ENCODE measurements at regions not wholly inside any gene's neighbourhood (a gene's known extent, or its start where the extent isn't known, plus 50 kb on each side); places are given as distances from the start of the nearest gene placed in this dataset. TPM values are rescaled to one million over a fixed set of nuclear protein-coding genes. Genes with fewer than 3 reads are reported as not detected.

DNA sequence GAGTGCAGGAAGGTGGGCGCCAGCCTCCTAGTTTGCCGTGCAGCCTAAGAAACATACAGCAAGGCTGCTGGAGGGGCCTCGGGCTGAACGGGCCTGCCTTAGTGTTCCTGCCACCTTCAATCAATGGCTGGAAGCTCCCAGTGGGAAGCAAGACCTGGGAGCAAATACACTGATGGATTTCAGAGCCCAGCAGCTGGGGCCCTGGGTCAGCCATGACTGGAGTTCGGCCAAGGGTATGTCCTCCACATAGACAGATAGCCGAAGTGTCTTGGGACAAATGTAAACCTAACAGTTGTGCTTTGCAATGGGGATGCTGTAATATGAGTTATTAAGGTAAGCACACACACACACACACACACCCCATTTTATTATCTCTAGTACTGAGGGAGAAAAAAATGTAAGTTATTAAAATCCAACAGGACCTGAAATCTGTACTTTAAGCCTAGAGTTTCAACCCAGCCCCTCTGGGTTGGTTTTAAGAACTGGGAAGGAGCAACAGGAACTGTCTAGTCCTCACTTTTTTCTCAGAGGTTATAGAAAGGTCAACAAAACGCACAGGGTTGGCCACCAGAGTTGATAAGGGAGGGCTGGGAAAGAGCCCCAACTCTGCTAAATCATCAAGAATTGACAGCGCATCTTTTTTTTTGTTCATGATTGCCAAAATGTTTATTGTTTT, 50.0 kb upstream of the CELF2 start:
- H3K36me3 Mint-ChIP-seq = no peaks in the 10 kb centered on the region
- Histone ChIP-seq H3K9me3 (ENCODE audit: low read depth) (no peaks in the 10 kb centered on the region), H3K4me1 (no peaks in the 10 kb centered on the region), H3K27me3 (no peaks in the 10 kb centered on the region), H3K4me2 (no peak overlapping the region), H3K4me3 (no peak overlapping the region), H4K20me1 (ENCODE audit: low read depth) (no peaks in the 10 kb centered on the region), H3K9ac (no peak overlapping the region), H3K36me3 (no peaks in the 10 kb centered on the region), H2AFZ (replicated peaks) (no peak overlapping the region), H3F3A (ENCODE audit: low read depth) (no peaks in the 10 kb centered on the region), H3K79me2 (ENCODE audit: low read depth) (no peaks in the 10 kb centered on the region), H3K27ac (no peak overlapping the region)
- no peak overlapping the region for H3K27ac Mint-ChIP-seq
- no peaks in the 10 kb centered on the region for H3K4me1 Mint-ChIP-seq
- no peaks in the 10 kb centered on the region for H3K9me3 Mint-ChIP-seq
- no peak overlapping the region for H3K4me3 Mint-ChIP-seq
- no peaks in the 10 kb centered on the region for H3K27me3 Mint-ChIP-seq (ENCODE audit: insufficient read depth, low read depth)
- DNase-seq (ENCODE audit: low spot score) = no peak
- TF ChIP-seq EZH2phosphoT487 (IDR thresholded peaks at IDR 0.05) (no peak), EZH2 (IDR thresholded peaks at IDR 0.05) (no peak)
- TF ChIP-seq, protein P1, sequence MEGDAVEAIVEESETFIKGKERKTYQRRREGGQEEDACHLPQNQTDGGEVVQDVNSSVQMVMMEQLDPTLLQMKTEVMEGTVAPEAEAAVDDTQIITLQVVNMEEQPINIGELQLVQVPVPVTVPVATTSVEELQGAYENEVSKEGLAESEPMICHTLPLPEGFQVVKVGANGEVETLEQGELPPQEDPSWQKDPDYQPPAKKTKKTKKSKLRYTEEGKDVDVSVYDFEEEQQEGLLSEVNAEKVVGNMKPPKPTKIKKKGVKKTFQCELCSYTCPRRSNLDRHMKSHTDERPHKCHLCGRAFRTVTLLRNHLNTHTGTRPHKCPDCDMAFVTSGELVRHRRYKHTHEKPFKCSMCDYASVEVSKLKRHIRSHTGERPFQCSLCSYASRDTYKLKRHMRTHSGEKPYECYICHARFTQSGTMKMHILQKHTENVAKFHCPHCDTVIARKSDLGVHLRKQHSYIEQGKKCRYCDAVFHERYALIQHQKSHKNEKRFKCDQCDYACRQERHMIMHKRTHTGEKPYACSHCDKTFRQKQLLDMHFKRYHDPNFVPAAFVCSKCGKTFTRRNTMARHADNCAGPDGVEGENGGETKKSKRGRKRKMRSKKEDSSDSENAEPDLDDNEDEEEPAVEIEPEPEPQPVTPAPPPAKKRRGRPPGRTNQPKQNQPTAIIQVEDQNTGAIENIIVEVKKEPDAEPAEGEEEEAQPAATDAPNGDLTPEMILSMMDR (IDR thresholded peaks at IDR 0.05) = no peak

Small RNA genes in the stretch of these regions (small RNA-seq; reads per million reads assigned to genes)
- gene AC025946.2 = not detected
- gene AL355333.1 = not detected
- not detected for gene CUX2P1
- gene RF00019 = not detected
- gene RNA5SP299 = 0.20 reads per million

Data from neural progenitor cell (in vitro differentiated cells).